Brain microvascular endothelial cell (primary cell): ENCODE measurements at regions not wholly inside any gene's neighbourhood (a gene's known extent, or its start where the extent isn't known, plus 50 kb on each side); places are given as distances from the start of the nearest gene placed in this dataset.

Experiments used
- DNase-seq: peaks from one replicate; pipeline ENCODE4 v3.0.0-alpha.2; 2020
- H3K27ac ChIP-seq: fragments of 250-450 bp; sonication (Bioruptor Pico); 2 replicates; pipeline ENCODE4 v1.5.1; 2020; ENCODE audit warnings: mild to moderate bottlenecking, moderate library complexity
- H3K27me3 ChIP-seq: fragments of 250-450 bp; sonication (Bioruptor Pico); replicated peaks from 2 replicates; pipeline ENCODE4 v1.5.1; 2020; ENCODE audit warnings: mild to moderate bottlenecking
- H3K36me3 ChIP-seq: fragments of 250-450 bp; sonication (Bioruptor Pico); replicated peaks from 2 replicates; pipeline ENCODE4 v1.5.1; 2020; ENCODE audit warnings: mild to moderate bottlenecking
- H3K4me3 ChIP-seq: 2 replicates; pipeline ENCODE4 v1.5.1; 2011; ENCODE audit warnings: low read depth, mild to moderate bottlenecking, control low read depth, low read length, moderate library complexity
- in situ Hi-C: cut with HindIII; loops from 2 replicates; pipeline ENCODE4 v1.10.0; 2017; ENCODE audit warnings: low sequenced_read_pairs, low pct_ligation_motif_present
- TF ChIP-seq, protein P1 (sequence below): IDR thresholded peaks from 2 replicates; pipeline ENCODE4 v1.5.1; 2011; ENCODE audit warnings: low read depth, mild to moderate bottlenecking, moderate library complexity, low read length, control low read depth, inconsistent platforms; ENCODE audit errors: missing control alignments

DNA sequence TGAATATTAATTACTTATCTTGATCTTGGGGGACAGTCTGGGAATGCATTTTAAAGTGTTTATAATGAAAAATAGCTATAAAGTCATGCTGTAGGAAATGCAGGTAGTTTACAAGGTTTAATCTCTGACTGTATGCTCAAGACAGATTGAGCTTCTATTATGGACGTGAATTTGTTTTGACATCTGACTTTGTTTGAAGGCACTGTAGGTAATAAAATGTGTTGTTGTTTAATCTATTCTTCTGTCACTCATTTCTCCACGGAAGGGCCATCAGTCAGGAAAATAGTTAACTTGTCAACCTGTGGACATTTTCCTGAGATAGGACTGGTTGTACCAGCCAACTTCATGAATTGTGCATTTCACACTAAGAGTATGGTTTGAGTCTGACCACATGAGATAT is 893.1 kb upstream of the SLITRK6 start:
- Histone ChIP-seq H3K36me3 (no peaks in the 10 kb centered on the region), H3K4me3 (no peak overlapping the region), H3K27me3 (no peaks in the 10 kb centered on the region), H3K27ac (no peak overlapping the region)
- DNase-seq = no peak
- in situ Hi-C loops = no loop called here
- TF ChIP-seq, protein P1, sequence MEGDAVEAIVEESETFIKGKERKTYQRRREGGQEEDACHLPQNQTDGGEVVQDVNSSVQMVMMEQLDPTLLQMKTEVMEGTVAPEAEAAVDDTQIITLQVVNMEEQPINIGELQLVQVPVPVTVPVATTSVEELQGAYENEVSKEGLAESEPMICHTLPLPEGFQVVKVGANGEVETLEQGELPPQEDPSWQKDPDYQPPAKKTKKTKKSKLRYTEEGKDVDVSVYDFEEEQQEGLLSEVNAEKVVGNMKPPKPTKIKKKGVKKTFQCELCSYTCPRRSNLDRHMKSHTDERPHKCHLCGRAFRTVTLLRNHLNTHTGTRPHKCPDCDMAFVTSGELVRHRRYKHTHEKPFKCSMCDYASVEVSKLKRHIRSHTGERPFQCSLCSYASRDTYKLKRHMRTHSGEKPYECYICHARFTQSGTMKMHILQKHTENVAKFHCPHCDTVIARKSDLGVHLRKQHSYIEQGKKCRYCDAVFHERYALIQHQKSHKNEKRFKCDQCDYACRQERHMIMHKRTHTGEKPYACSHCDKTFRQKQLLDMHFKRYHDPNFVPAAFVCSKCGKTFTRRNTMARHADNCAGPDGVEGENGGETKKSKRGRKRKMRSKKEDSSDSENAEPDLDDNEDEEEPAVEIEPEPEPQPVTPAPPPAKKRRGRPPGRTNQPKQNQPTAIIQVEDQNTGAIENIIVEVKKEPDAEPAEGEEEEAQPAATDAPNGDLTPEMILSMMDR = no peak

DNA sequence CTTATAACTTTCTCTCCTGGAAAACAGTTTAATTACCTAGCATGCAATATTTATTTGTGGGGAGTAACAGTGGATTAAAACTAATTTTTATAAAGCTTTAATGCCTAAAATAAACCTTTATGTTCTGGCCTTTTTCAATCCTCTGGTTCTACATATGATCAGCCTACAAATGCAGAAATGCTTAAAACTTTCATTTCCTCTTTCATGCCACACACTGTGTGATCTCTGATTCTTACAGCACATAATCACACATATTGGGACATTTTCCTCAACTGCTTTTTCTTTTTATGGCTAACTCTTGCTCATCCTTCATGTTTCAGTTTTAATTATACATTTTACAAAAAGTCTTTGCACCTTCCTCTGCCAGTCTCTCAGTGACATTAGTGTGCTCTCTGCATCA is 910.8 kb upstream of the SLITRK6 start:
- Histone ChIP-seq H3K27ac (no peak overlapping the region), H3K4me3 (no peak overlapping the region), H3K27me3 (no peaks in the 10 kb centered on the region), H3K36me3 (no peaks in the 10 kb centered on the region)
- in situ Hi-C loops = no loop called here
- TF ChIP-seq, protein P1 = no peak
- no peak for DNase-seq

DNA sequence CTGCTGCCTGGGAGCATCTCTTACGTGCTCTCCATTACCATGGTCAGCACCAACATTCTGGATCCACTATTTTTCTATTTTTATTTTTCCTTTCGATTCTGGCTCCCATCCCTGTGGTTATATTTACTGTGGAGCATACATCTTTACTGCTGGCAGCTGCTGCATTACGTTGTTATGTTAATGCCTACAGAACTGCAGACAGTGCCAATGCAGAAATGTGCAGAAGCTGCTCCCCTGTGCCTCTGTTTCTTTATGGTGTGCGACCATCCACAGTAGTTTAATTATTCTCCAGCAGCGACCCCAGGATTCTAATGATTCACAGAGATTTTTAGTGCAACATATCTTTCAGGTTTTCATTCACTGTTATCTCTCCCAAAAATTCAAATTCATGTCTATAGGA is 911.7 kb upstream of the SLITRK6 start:
- H3K36me3 ChIP-seq = no peaks in the 10 kb centered on the region
- in situ Hi-C loops = no loop called here
- no peaks in the 10 kb centered on the region for H3K27me3 ChIP-seq
- H3K27ac ChIP-seq = no peak overlapping the region
- H3K4me3 ChIP-seq = no peak overlapping the region
- DNase-seq = no peak
- TF ChIP-seq, protein P1 = no peak

DNA sequence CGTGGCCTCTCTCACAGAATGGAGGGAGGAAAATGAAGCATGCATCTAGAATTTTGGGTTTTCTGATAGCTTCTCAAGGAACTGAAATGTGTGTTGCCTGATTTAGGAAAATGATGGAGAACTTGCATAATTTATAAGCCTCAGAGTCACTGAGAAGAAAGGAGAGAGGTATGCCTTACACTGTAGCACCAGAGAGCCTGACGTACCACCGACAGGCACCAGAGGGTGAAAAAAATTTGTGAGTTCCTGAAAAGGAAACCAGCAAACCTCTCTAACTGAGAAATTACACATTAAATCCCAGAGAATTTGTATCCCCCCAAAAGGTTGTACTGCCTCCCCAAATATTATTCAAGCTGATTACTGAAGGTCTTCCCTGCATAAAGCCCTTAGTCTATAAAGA is 915.3 kb upstream of the SLITRK6 start:
- Histone ChIP-seq H3K4me3 (no peak overlapping the region), H3K27me3 (no peaks in the 10 kb centered on the region), H3K27ac (no peak overlapping the region), H3K36me3 (no peaks in the 10 kb centered on the region)
- in situ Hi-C loops = no loop called here
- TF ChIP-seq, protein P1 = no peak
- no peak for DNase-seq

DNA sequence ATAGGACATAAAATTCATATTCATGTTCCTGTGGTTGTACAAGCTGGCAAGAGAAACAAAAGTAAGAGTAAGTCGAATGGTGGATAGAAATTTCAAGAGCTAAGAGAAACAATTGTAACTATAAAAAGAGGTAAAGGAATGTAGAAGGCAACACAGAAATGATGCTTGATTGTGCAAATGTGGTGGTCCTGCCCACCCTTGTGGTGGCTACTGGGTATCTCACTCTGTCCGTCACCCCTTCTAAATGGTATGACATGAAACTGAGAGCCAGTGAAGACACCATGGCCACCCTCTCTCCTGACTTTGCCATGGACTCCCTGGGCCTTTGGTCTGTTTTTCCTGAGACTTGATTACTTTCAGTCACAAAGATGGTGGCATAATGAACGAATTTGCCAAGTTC is 925.9 kb upstream of the SLITRK6 start:
- TF ChIP-seq, protein P1 = peak; percentile 37
- no peak for DNase-seq
- in situ Hi-C loops = no loop called here
- Histone ChIP-seq H3K36me3 (no peaks in the 10 kb centered on the region), H3K27ac (no peak overlapping the region), H3K4me3 (no peak overlapping the region), H3K27me3 (no peaks in the 10 kb centered on the region)

DNA sequence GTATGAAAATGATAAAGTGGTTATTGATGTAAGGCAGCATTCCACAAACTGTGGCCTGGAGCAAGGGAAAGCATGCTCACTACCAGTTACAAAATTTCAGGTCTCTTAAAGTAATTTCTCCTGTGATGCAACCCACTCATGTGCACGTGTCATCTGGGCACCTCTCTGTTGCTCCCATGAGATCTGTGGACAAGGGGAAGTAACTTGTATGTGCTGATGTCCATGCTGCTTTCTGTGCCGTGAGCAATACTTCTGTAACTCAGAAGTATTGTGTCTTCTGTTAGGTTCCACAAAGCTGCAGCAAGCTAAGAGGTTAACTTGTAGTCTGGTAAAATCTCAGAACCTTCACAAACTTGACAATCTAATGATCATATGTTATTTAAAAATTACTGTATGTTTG is 930.0 kb upstream of the SLITRK6 start:
- no peaks in the 10 kb centered on the region for H3K27me3 ChIP-seq
- in situ Hi-C loops = no loop called here
- no peak overlapping the region for H3K27ac ChIP-seq
- H3K4me3 ChIP-seq = no peak overlapping the region
- TF ChIP-seq, protein P1 = no peak
- no peaks in the 10 kb centered on the region for H3K36me3 ChIP-seq
- no peak for DNase-seq
